Right lobe of liver (tissue), 6 donors: ENCODE measurements at regions not wholly inside any gene's neighbourhood (a gene's known extent, or its start where the extent isn't known, plus 50 kb on each side); places are given as distances from the start of the nearest gene placed in this dataset.

ENCODE experiments used
- ATAC-seq, 4 donors: fragments of 200-7000 bp; cut with Tn5 transposase; one replicate each; pipeline ENCODE4 v1.9.1; 2020; ENCODE audit warnings: mild to moderate bottlenecking in 4 of 4, moderate library complexity in 4 of 4
- DNase-seq, 3 donors: peaks; one replicate each; pipeline ENCODE4 v3.0.0-alpha.2; 2020
- H3K27ac ChIP-seq, 3 donors: fragments of 200-600 bp; one replicate each; pipeline ENCODE4 v1.8.0; 2022
- H3K27me3 ChIP-seq, 2 donors: fragments of 200-600 bp; one replicate each; pipeline ENCODE4 v1.8.0; 2022
- H3K36me3 ChIP-seq, 4 donors: fragments of 200-600 bp; sonication (generic) in 1 of 4; one replicate each; pipeline versions ENCODE4 v1.5.1 to v1.8.0; 2017 to 2022; ENCODE audit warnings: control low read depth in 1 of 4
- H3K4me1 ChIP-seq, 4 donors: fragments of 200-600 bp; sonication (generic) in 1 of 4; one replicate each; pipeline versions ENCODE4 v1.5.1 to v1.8.0; 2017 to 2022; ENCODE audit warnings: control low read depth in 1 of 4
- H3K4me3 ChIP-seq, 3 donors: fragments of 200-600 bp; one replicate each; pipeline ENCODE4 v1.8.0; 2022
- H3K9me3 ChIP-seq, 4 donors: fragments of 200-600 bp; sonication (generic) in 1 of 4; one replicate each; pipeline versions ENCODE4 v1.5.1 to v1.8.0; 2017 to 2022; ENCODE audit warnings: control low read depth in 1 of 4
- CTCF ChIP-seq, 4 donors: fragments of 200-600 bp in 3 of 4; fragments of 450-650 bp in 1 of 4; IDR thresholded peaks; one replicate each; pipeline versions ENCODE4 v1.5.1 to v1.8.0; 2016 to 2022; ENCODE audit warnings: antibody characterized with exemption in 4 of 4, mild to moderate bottlenecking in 2 of 4
- POLR2A ChIP-seq: fragments of 450-650 bp; IDR thresholded peaks from one replicate; pipeline ENCODE4 v1.6.1; 2017; ENCODE audit warnings: antibody characterized with exemption, mild to moderate bottlenecking
- WGBS: methylation state at CpG from one replicate; pipeline ENCODE4 v1.1.6; 2018; ENCODE audit warnings: low coverage, low lambda C conversion rate; ENCODE audit not compliant: insufficient coverage; ENCODE audit errors: missing lambda C conversion rate; 5-methylcytosine and 5-hydroxymethylcytosine counted together
- intact Hi-C, 2 donors: fragments of 100-400 bp; cut with DNase I; formaldehyde crosslinking; loops; one replicate each; pipeline versions ENCODE4 v1.11.2 to v1.14.1; 2022
- donor health status: DM: no; HTN: yes; CAD: no.
- donor health status: DM: no; HTN: no; CAD: no.
- donor health status: DM: no; HTN: no; CAD: no.
- donor health status: DM: no; HTN: yes; CAD: no.
- donor health status: DM: no; HTN: yes; CAD: no.

DNA sequence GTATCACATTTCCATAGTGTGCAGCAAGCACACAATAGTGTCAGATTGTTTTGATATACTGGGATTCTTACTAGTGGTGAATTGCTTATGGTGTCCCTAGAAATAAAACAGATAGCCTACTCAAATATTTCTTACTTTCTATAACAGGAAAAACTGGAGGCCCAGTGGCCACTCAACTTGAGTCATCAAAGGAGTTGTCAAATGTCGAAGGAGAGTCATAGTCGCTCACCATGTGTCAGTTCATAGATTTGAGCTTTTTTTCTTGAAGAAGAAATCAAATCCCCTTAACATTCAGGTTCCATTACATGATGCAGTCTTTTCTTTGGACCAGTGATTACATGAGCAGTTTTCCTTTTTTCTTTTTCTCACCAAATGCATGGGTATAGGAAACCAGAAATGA lies 1271.0 kb downstream of the RAPGEF2 start:
- no peaks in the 10 kb centered on the region for H3K27me3 ChIP-seq
- 83% methylated on average over 2 of the region's 2 CpGs for WGBS
- no peak overlapping the region for H3K4me3 ChIP-seq
- TF ChIP-seq POLR2A (no peak), CTCF (IDR thresholded peaks at IDR 0.05) (no peak)
- intact Hi-C loops = no loop called here
- no peaks in the 10 kb centered on the region for H3K9me3 ChIP-seq
- no peaks in the 10 kb centered on the region for H3K36me3 ChIP-seq
- H3K27ac ChIP-seq = no peak overlapping the region
- no peak for DNase-seq
- ATAC-seq = no peak
- H3K4me1 ChIP-seq = no peaks in the 10 kb centered on the region

DNA sequence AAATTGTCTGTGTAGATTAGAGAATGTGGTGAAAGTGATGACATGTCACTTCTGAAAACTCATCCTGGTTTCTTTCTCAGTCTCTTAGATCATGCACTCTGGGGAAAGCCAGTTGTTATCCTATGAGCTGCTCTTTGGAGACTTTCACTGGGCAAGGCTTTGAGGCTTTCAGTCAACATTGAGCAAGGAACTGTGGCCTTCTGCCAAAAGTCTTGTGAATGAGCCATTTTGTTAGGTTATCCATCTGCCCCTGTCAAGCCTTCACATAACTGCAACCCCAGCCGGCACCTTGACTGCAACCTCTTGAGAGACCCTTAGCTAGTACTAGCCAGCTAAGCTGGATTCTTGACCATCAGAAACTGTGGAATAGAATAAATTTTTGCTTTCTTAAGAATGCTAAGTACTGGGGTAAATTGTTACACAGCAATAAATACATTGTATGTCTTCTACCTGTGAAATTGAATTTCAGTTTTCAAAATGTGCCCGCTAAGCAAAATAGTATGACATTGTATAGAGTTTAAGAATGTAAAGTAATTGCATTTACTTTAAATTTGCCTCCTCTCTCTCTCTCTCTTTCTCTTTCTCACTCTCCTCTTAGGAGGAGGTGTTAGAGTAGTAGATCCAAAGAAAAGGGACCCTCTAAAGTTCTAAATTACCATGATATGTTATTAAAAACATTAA lies 1273.0 kb downstream of the RAPGEF2 start:
- H3K4me1 ChIP-seq = no peaks in the 10 kb centered on the region
- ATAC-seq (peak in 2 of 4 donors; percentile 36 to 41), DNase-seq (no peak)
- H3K36me3 ChIP-seq = no peaks in the 10 kb centered on the region
- intact Hi-C loops = no loop called here
- H3K27me3 ChIP-seq = no peaks in the 10 kb centered on the region
- H3K9me3 ChIP-seq = no peaks in the 10 kb centered on the region
- H3K4me3 ChIP-seq = no peak overlapping the region
- 94% methylated on average over 1 of the region's 2 CpGs for WGBS
- H3K27ac ChIP-seq = no peak overlapping the region
- TF ChIP-seq CTCF (IDR thresholded peaks at IDR 0.05) (no peak), POLR2A (no peak)

- Histone ChIP-seq H3K27ac (no peak overlapping the region), H3K4me1 (no peaks in the 10 kb centered on the region), H3K4me3 (no peak overlapping the region), H3K27me3 (no peaks in the 10 kb centered on the region), H3K36me3 (no peaks in the 10 kb centered on the region), H3K9me3 (no peaks in the 10 kb centered on the region)
- TF ChIP-seq POLR2A = no peak
- intact Hi-C loops = no loop called here
- ATAC-seq (no peak), DNase-seq (no peak)
Measured at GRCh38 chr4:160386846-160387245, 1284.0 kb downstream of the RAPGEF2 start.

DNA sequence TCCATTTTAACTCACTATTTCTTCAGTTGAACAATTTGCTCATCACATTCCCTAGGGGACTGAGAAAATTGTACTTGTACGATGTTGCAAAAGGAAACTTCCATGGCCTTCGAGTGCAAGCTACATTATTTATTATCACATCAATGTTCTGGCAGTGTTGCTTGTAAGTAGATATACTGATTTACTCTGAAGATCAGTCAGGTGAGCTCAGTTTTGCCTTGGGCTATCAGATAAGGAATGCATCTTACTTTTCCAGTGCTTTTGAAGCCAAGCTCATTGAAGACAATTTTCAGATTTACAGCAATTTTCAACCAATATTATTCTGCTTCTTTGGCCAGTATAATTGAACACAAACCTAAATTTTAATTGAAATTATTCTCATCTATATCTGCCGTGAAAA lies 1296.9 kb downstream of the RAPGEF2 start:
- Histone ChIP-seq H3K36me3 (no peaks in the 10 kb centered on the region), H3K4me3 (no peak overlapping the region), H3K4me1 (no peaks in the 10 kb centered on the region), H3K27me3 (no peaks in the 10 kb centered on the region), H3K27ac (no peak overlapping the region), H3K9me3 (no peaks in the 10 kb centered on the region)
- WGBS = 44% methylated on average over 3 of the region's 3 CpGs
- no peak for DNase-seq
- TF ChIP-seq CTCF (IDR thresholded peaks at IDR 0.05) (no peak), POLR2A (no peak)
- no peak for ATAC-seq
- intact Hi-C loops = no loop called here

GRCh38 chr4:160403081-160403480 lies 1300.2 kb downstream of the RAPGEF2 start:
- WGBS = 69% methylated on average over 2 of the region's 2 CpGs
- Histone ChIP-seq H3K27me3 (no peaks in the 10 kb centered on the region), H3K4me3 (no peak overlapping the region), H3K4me1 (no peaks in the 10 kb centered on the region), H3K36me3 (no peaks in the 10 kb centered on the region), H3K9me3 (no peaks in the 10 kb centered on the region), H3K27ac (no peak overlapping the region)
- no peak for DNase-seq
- intact Hi-C loops = no loop called here
- TF ChIP-seq CTCF (IDR thresholded peaks at IDR 0.05) (no peak), POLR2A (no peak)
- ATAC-seq = no peak
